ENCODE measurements at regions not wholly inside any gene's neighbourhood (a gene's known extent, or its start where the extent isn't known, plus 50 kb on each side); places are given as distances from the start of the nearest gene placed in this dataset.

DNA sequence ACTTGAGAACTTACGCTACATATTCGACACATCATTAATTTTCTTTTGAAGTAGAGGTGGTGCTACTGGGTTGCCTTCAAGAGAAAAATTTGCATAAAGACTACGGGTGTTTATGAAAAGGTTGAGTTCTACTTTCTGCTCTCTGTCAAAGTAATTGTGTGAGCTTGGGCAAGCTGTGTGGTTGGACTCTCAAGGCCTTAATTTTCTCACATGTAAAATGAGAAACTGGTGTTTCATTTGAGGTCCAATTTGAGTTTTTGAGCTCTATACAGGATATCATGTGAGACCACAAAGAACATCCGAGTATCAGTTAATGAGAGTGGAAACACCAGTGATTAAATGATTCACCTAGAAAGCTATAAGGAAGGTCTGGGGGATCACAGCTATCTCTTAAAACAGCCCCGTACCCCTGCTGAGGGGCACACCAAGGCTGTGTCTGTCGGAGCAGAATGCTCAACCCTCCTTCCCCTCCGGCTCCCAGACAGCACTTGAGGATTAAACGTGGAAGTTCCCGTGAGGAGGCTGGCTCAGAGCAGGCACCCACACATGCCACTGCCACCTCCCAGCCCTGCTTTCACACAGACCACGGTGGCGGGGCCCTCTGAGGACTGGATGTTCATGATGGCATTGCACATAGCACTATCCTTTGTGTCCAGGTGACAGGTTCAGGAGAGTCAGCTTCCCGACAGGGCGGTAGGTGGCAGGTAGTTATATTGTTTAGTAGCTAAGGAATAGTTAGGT, 191.8 kb downstream of the RNF144A start:
- Histone ChIP-seq H3K36me3 (no peaks in the 10 kb centered on the region), H3K9me3 (no peaks in the 10 kb centered on the region), H3K27me3 (no peaks in the 10 kb centered on the region), H3K27ac (no peak overlapping the region), H3K4me1 (no peaks in the 10 kb centered on the region), H3K4me3 (no peak overlapping the region)
- no peak for DNase-seq (ENCODE audit: low spot score)
- TF ChIP-seq, protein P1, sequence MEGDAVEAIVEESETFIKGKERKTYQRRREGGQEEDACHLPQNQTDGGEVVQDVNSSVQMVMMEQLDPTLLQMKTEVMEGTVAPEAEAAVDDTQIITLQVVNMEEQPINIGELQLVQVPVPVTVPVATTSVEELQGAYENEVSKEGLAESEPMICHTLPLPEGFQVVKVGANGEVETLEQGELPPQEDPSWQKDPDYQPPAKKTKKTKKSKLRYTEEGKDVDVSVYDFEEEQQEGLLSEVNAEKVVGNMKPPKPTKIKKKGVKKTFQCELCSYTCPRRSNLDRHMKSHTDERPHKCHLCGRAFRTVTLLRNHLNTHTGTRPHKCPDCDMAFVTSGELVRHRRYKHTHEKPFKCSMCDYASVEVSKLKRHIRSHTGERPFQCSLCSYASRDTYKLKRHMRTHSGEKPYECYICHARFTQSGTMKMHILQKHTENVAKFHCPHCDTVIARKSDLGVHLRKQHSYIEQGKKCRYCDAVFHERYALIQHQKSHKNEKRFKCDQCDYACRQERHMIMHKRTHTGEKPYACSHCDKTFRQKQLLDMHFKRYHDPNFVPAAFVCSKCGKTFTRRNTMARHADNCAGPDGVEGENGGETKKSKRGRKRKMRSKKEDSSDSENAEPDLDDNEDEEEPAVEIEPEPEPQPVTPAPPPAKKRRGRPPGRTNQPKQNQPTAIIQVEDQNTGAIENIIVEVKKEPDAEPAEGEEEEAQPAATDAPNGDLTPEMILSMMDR (IDR thresholded peaks at IDR 0.05): no peak

DNA sequence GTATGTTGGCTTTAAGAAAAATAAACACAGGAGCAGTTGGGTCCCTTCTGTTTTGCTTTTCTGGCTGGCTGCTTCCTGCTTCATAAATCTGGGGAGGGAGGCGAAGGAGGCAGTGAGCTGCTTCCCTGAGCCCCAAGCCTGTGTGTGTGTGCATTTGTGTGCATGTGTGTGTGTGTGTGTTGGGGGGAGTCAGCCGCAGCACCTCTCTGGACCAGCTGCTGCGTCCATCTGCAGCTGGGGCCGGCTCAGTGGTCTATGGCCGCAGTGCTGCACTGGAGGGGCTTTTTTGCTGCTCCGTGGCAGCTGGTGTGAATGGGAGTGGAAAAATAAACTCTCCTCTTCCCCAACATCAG, 192.3 kb downstream of the RNF144A start:
- DNase-seq (ENCODE audit: low spot score): no peak
- Histone ChIP-seq H3K4me1 (no peaks in the 10 kb centered on the region), H3K4me3 (no peak overlapping the region), H3K27ac (no peak overlapping the region), H3K27me3 (no peaks in the 10 kb centered on the region), H3K9me3 (peaks cover 0 to 4% of the 10 kb centered on the region in 2 donors), H3K36me3 (no peaks in the 10 kb centered on the region)
- TF ChIP-seq, protein P1 (IDR thresholded peaks at IDR 0.05): no peak

DNA sequence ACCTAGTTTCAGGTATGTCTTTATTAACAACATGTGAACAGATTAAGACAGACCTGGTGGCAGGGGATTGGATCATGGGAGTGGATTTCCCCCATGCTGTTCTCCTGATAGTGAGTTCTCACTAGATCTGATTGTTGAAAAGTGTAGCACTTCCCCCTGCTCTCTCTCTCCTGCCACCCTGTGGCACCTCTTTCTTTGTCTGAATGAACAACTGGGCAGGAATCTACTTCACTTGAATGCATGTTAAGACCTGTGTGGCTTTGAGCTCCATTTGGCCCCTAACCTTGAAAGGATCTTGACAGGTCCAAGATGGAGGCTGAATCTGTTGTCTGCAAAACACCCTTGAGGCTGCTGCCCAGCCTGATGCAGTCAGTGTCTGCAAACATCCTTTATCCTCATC, 194.4 kb downstream of the RNF144A start:
- Histone ChIP-seq H3K36me3 (no peaks in the 10 kb centered on the region), H3K4me3 (no peak overlapping the region), H3K27me3 (no peaks in the 10 kb centered on the region), H3K4me1 (no peaks in the 10 kb centered on the region), H3K27ac (no peak overlapping the region), H3K9me3 (peaks cover 0 to 9% of the 10 kb centered on the region in 2 donors)
- TF ChIP-seq, protein P1 (IDR thresholded peaks at IDR 0.05): no peak
- no peak for DNase-seq (ENCODE audit: low spot score)

DNA sequence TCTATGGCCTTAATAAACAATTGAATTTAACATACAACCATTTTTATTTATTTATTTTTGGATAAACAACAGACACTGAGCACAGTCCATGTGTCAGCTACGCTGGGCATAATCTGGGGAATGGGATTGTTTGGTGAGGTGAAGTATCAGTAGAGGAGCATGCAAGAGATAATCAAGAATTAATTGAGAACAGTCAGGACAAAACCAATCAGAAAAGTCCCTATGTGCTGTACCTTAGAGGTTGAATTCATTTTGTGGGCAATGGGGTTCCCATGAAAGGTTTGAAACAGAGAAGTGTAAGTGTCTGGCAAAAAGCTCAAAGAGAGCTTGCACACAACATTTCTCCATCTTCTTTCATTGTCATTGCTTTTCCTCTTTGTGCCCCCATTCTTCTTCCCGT, 198.2 kb downstream of the RNF144A start:
- Histone ChIP-seq H3K4me3 (no peak overlapping the region), H3K4me1 (no peaks in the 10 kb centered on the region), H3K27ac (no peak overlapping the region), H3K9me3 (peaks cover 0 to 9% of the 10 kb centered on the region in 2 donors), H3K27me3 (no peaks in the 10 kb centered on the region), H3K36me3 (no peaks in the 10 kb centered on the region)
- TF ChIP-seq, protein P1 (IDR thresholded peaks at IDR 0.05): no peak
- no peak for DNase-seq (ENCODE audit: low spot score)

DNA sequence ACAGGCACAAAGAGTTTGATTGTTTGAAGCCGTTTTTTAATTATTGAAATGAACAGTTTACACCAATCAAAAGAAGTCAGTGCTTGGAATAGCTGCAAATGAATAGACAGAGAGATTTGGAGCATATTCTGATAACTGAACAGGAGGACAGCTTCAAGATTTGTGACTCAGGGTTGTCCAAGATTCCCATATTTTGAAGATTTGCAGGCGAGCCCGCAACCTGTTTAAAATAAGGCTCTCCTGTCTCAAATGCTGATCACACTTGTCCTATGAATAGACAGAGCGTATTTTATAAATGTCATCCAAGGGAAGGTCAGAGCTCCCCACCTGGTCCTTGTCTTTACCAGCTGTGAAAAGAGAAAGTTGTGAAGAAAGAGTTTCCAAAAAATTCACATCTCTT, 198.7 kb downstream of the RNF144A start:
- Histone ChIP-seq H3K4me3 (no peak overlapping the region), H3K27me3 (no peaks in the 10 kb centered on the region), H3K27ac (no peak overlapping the region), H3K36me3 (no peaks in the 10 kb centered on the region), H3K9me3 (peaks cover 0 to 9% of the 10 kb centered on the region in 2 donors), H3K4me1 (no peaks in the 10 kb centered on the region)
- no peak for DNase-seq (ENCODE audit: low spot score)
- TF ChIP-seq, protein P1 (IDR thresholded peaks at IDR 0.05): no peak

DNA sequence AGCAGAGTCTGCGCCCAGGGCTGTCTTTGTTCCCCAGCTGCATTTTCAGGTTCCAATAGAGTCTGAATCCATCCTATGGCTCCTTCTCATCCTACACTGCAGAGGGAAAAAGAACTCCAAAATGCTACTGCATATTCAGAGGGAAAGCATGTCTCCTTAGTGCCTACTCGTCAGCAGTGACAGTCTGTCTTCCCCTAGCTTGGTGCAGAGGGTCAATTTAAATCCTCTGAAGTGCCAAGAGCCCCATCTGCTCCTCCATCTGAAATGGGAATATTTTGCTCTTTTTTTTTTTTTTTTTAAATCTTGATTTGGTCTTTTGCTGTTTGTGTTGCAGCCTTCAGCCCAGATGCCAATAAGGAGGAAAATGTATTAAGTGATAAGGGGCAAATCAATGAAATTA, 199.3 kb downstream of the RNF144A start:
- H3K27me3 ChIP-seq: no peaks in the 10 kb centered on the region
- H3K9me3 ChIP-seq: peaks cover 0 to 9% of the 10 kb centered on the region in 2 donors
- no peak overlapping the region for H3K27ac ChIP-seq
- no peak overlapping the region for H3K4me3 ChIP-seq
- H3K4me1 ChIP-seq: no peaks in the 10 kb centered on the region
- no peak for DNase-seq (ENCODE audit: low spot score)
- TF ChIP-seq, protein P1 (IDR thresholded peaks at IDR 0.05): no peak
- H3K36me3 ChIP-seq: no peaks in the 10 kb centered on the region

Measured in right atrium auricular region (tissue), 2 donors.